Activated CD4-positive, alpha-beta T cell treated with anti-CD3 and anti-CD28 coated beads, Interleukin-2, amount 50 U/mL, for 4 hours (primary cell): ENCODE measurements at regions not wholly inside any gene's neighbourhood (a gene's known extent, or its start where the extent isn't known, plus 50 kb on each side); places are given as distances from the start of the nearest gene placed in this dataset.
"Not testable (repeated sequence)": the region's sequence is repeated elsewhere in the genome, so short reads cannot be mapped to it uniquely, and the experiment has no call there.

ENCODE experiments used
- DNase-seq, 2 experiments: peaks; one replicate each; pipeline ENCODE4 v3.0.0-alpha.2; 2020

DNA sequence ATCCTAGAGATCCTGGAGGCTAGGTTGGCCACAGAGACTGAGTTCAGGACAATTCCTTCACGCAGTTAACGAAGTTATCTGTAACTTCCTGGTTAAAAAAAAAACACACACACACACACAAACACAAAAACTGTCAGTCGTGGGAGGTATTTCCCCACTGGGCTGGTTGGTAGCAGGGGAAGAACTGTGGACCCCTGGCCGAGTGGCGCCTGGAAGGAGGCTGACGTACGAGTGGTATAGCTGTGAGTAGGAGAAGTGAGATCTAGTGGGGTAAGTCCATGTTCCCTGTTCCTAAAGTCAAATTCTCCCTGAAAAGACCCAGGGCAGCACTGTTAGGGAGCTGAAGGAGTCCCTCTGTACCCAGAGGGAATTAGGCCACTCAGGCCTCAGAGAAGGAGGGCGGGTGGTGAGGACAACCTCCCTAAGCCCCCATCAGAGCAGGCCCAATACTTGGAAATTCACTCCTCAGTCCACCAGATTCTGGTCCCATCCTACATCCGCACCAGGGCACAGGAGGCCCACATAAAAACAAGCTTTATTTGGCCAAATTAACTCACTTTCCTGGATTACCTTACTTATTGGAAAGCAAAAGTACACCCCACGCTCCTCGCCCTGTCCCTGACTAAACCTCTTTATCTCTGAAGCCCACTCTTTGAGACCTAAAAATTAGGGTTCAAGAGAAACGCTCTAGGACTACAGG, 108.3 kb upstream of the FOXD4L5 start:
- not testable (repeated sequence) for DNase-seq

DNA sequence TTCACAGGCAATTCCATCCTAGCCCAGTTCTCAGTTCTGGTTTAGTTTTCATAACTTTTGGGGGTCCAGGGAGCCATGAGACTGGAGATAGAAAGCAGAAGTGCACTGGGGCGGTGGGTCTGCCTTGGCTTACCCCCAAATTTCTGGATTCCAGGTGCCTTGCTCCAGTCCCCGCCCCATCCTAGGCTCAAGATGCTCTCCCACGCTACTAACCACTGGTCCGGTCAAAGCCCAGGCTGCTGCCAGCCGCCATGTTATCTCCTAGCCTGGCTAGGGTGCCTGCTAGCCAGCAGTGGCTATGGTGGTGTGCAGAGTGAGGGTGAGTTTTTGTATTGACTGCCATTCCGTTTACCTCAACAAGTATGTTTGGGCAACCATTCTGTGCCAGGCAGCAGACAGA, 107.6 kb upstream of the FOXD4L5 start:
- DNase-seq = not testable (repeated sequence)

DNA sequence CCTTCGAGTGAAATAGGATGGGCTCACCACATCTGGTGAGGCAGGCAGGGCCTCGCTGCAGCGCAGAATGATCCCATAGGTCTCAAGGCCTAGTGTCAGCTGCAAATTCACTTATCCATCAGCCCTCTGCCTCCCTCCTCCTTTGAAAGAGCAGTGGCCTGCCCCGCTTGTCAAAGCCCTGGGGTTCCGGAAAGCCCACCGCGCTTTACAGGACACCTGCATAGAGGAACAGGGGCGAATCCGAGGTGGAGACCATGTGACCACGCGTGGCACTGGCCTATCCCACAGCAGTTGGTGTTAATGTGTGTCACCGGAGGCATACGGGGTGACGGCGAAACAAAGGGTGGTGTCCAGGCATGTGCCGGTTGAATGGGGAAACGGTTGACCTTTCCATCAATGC, 104.7 kb upstream of the FOXD4L5 start:
- peak; percentile 8 to 15 for DNase-seq

DNA sequence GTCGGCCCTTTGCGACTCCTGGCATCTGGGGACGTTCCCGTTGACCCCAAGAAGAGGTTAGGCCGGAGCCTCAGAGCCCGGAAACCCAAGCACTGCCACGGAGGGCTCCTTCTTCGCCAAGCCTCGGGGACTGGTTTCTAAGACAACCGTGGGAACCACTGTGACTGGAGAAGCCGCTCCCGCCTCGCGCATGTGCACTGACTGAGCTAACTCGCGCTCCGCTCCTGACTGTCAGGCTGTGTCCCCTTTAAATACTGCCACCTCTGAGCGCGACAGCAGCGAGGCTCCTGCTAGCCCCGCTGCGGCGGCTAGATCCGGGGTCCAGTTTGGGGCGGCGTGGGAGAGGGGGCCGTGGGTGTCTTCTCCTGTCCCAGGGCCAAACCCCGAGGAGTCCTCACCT, 104.2 kb upstream of the FOXD4L5 start:
- not testable (repeated sequence) for DNase-seq

DNA sequence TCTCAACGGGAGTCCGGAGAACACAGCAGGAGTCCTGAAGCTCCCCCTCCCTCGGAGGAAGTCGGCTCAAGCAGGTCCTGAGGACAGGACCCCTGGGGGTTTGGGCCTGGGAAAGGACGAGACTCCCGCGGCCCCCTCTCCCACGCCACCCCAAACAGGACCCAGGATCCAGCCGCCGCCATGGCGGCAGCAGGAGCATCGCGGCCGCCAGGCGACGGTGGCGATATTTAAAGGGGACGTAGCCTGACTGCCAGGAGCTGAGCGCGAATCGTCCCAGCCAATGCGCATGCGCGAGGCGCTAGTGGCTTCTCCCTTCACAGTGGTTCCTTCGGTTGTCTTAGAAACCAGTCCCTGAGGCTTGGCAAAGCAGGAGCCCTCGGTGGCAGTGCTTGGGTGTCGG, 101.7 kb upstream of the FOXD4L5 start:
- peak; percentile 58 to 67 for DNase-seq

DNA sequence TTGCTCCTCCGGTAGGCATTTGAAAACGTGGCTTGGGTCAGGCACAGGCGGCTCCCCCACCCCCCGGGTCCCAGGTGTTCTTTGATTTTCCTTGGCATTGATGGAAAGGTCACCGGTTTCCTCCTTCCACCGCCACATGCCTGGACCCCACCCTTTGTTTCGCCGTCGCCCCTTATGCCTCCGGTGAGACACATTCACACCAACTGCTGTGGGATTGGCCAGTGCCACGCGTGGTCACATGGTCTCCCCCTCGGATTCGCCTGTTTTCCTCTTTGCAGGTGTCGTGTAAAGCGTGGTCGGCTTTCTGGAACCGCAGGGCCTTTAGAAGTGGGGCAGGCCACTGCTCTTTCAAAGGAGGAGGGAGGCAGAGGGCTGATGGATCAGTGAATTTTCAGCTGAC, 101.2 kb upstream of the FOXD4L5 start:
- DNase-seq = not testable (repeated sequence)

DNA sequence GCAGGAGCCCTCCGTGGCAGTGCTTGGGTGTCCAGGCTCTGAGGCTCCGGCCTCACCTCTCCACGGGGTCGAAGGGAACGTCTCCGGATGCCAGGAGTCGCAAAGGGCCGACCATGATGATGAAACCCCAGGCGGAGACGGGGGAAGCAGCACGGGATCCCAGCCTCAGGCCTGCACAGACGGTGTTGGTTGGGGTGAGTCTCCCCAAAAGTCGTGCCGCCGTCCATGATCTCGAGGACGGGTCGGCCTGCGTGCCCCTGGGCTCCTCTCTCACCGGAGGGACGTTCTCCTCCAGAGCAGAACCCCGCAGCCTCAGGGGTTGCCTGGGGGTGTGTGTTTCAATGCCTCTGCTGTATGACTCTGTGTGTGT, 100.6 kb upstream of the FOXD4L5 start:
- DNase-seq = not testable (repeated sequence)

DNA sequence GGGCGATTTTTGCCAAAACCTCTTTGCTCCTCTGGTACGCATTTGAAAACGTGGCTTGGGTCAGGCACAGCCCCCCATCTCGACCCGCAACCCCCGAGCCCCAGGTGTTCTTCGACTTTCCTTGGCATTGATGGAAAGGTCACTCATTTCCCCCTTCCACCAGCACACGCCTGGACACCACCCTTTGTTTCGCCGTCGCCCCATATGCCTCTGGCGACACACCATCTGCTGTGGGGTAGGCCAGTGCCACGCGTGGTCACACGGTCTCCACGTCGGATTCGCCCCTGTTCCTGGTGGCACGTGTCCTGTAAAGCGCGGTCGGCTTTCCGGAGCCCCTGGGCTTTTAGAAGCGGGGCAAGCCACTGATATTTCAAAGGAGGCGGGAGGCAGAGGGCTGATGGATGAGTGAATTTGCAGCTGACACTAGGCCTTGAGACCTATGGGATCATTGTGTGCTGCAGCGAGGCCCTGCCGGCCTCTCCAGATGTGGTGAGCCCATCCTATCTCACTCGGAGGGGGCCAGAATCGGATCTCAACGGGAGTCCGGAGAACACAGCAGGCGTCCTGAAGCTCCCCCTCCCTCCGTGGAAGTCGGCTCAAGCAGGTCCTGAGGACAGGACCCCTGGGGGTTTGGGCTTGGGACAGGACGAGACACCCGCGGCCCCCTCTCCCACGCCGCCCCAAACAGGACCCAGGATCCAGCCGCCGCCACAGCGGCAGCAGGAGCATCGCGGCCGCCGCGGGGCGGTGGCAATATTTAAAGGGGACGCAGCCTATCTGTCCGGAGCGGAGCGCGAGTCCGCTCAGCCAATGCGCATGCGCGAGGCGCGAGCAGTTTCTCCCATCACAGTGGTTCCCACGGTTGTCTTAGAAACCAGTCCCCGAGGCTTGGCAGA, 100.0 kb upstream of the FOXD4L5 start:
- not testable (repeated sequence) for DNase-seq

DNA sequence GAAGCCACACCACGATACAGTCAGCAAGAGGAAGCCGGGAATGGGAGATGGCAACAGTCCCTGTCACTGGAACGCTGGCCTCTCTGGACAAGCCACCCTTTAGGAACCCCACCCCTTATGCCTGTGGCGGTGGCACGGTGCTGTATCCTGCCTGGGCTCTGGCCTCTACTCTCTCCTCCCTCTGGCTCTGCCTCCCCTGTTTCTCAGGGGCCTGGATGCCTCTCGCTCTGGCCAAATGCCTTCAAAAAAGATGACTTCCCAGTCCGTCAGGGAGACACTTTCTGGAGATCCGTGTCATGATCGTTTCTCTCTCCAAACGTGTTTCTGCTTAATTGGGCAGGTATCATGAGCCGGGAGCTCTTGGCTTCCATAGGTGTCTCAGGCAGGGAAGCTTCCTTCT, 99.1 kb upstream of the FOXD4L5 start:
- not testable (repeated sequence) for DNase-seq

DNA sequence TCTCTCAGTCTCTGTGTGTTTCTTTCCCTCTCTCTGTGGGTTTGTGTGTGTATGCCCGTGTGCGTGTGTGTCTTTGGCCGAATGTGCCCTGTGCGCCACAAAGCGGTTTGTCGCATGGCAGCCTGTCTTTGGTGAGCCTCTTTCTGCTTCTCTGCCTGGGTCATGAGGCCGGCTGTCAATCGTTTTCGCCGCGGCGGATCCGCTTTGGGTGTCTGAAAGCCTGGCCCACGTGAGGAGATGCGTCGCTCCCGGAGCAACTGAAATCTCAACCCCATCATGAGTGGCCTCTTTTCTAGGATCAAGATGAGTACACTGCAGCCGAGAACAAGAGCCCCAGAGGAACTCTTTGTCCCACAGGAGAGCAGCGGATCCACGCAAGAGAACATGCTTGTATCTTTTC, 98.6 kb upstream of the FOXD4L5 start:
- DNase-seq = not testable (repeated sequence)

DNA sequence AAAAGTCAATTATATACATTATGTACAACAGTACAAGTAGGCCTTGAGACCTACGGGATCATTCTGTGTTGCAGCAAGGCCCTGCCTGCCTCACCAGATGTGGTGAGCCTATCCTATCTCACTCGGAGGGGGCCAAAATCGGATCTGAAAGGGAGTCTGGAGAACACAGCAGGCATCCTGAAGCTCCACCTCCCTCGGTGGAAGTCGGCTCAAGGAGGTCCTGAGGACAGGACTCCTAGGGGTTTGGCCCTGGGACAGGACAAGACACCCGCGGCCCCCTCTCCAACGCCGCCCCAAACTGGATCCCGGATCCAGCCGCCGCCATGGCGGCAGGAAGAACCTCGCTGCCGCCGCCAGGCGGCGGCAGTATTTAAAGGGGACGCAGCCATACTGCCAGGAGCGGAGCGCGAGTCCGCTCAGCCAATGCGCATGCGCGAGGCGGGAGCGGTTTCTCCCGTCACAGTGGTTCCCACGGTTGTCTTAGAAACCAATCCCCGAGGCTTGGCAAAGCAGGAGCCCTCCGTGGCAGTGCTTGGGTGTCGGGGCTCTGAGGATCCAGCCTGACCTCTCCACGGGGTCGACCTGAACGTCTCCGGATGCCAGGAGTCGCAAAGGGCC, 97.8 kb upstream of the FOXD4L5 start:
- DNase-seq = not testable (repeated sequence)
